VCaP (cell line): ENCODE measurements at regions not wholly inside any gene's neighbourhood (a gene's known extent, or its start where the extent isn't known, plus 50 kb on each side); places are given as distances from the start of the nearest gene placed in this dataset.

Experiments used
- H3K27ac ChIP-seq: fragments of 450-650 bp; 2 replicates; pipeline ENCODE4 v1.5.1; 2017
- CTCF ChIP-seq: fragments of 450-650 bp; conservative IDR thresholded peaks from 2 replicates; pipeline ENCODE4 v1.5.1; 2017; ENCODE audit warnings: mild to moderate bottlenecking, moderate library complexity

DNA sequence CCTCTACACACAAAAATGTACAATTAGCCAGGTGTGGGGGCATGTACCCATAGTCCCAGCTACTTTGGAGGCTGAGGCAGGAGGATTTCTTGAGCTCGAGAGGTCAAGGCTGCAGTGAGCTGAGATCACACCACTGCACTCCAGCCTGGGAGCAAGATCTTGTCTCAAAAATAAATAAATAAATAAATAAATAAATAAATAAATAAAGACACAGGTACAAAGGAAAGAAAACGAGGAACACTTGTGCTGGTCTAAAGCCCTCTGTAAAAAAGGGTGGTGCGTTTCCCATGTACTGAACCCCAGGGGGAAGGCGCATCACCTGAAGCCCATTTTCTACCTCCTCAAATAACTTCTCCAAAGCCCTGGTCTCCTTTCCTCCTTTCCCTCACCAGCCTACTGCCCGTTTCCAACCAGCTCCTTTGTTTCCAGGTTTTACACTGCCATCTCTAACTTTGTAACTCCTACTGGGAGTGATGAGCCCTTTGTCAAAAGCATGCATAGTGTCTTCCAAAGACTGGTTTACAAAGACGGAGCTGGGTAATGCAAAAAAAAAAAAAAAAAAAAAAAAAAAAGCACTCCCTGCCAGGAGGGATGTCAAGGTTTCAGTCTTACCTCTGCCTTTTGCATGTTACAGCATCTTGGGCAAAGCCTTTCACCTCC is 81.5 kb upstream of the SOX4 start:
- no peak overlapping the region for H3K27ac ChIP-seq
- no peak for TF ChIP-seq CTCF

- TF ChIP-seq CTCF = no peak
- peak overlapping the region; percentile 50 for H3K27ac ChIP-seq
These were observed 79.3 kb upstream of the SOX4 start for GRCh38 chr6:21514288-21514687.

DNA sequence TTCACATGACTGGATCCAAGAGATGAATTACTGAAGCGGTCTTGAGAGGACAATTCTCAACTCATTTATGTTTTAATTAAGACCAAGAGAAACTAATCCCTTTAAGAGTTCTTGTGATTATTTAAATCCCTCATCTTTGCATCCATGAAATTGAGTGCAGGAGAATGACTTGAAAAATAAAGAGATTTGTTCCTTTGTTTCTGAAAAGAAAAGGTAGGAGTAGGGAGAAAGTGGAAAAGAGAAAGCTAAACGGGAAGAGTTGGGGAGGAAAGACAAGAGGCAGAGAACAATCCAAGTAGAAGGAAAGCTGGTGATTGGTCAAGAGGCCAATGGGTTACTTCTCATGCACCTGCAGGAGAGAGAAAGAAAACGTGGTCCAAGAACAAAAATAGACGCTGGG is 75.2 kb upstream of the SOX4 start:
- no peak for TF ChIP-seq CTCF

GRCh38 chr6:21519642-21520041 is 73.9 kb upstream of the SOX4 start:
- H3K27ac ChIP-seq = no peak overlapping the region
- TF ChIP-seq CTCF = no peak

More for the DNA sequence above, 75.2 kb upstream of the SOX4 start:
- no peak overlapping the region for H3K27ac ChIP-seq

DNA sequence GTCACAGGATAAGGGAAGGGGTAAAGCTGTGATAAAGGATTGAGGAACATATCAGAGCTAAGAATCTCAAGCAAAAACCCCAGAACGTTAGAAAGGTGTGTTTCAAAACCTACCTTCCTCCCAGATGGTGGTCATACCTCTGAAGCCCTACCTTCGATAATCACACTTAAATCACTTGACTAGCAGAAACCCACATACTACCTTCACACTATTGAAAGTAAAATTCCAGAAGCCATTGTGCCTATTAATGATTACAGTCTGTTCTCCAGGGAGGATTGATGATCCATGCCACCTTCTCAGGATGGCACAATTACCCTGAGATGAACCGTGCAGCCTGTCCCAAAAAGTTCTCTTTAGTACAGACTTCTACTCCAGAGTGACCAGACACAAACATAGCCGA is 72.3 kb upstream of the SOX4 start:
- no peak for TF ChIP-seq CTCF
- H3K27ac ChIP-seq = no peak overlapping the region

DNA sequence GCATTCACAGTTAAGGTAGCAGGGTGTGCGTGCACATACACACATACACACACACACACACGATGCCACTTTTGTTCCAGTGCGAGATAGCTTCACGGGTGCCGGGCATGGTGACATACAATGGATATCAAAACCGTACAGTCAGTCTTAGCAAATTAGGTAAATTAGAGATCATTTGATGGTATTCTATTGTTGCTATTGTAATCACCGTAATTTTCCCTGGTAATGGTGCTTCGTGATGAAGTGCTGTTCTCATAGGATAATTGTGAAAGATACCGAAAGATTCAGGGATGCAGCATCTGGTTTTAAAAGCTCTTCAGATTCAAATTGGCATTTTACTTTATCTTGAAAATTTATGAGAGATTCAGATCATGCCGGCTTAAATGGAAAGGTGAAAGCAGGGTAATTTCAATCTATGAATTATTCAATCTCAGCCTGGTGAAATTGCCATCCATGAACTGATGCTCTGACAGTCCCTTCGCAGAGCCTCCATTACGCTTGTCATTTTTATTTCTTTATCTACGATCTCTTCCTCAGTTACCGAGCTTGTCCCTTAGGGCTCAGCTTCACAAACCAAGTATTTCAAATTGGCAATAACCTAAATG is 71.3 kb upstream of the SOX4 start:
- H3K27ac ChIP-seq = no peak overlapping the region
- no peak for TF ChIP-seq CTCF

- H3K27ac ChIP-seq = no peak overlapping the region
- peak; percentile 77 for TF ChIP-seq CTCF
These were observed 70.6 kb upstream of the SOX4 start for GRCh38 chr6:21522797-21523456.
